Progenitor cell of endocrine pancreas (in vitro differentiated cells): ENCODE measurements at regions not wholly inside any gene's neighbourhood (a gene's known extent, or its start where the extent isn't known, plus 50 kb on each side); places are given as distances from the start of the nearest gene placed in this dataset.

ENCODE experiments used
- DNase-seq: peaks from one replicate; pipeline ENCODE4 v3.0.0; 2021; ENCODE audit warnings: low spot score; ENCODE audit not compliant: unreplicated experiment
- H3K27ac Mint-ChIP-seq: 2 replicates; pipeline ENCODE4 v1.8.0; 2021; ENCODE audit warnings: mild to moderate bottlenecking, moderate library complexity, mixed read lengths
- H3K27me3 Mint-ChIP-seq: 2 replicates; pipeline ENCODE4 v1.8.0; 2021; ENCODE audit warnings: mixed read lengths
- H3K36me3 Mint-ChIP-seq: 2 replicates; pipeline ENCODE4 v1.8.0; 2022; ENCODE audit warnings: mixed read lengths; ENCODE audit not compliant: insufficient read depth
- H3K4me1 Mint-ChIP-seq: 2 replicates; pipeline ENCODE4 v1.8.0; 2021; ENCODE audit warnings: low read depth, mixed read lengths
- H3K4me3 Mint-ChIP-seq: 2 replicates; pipeline ENCODE4 v1.8.0; 2021; ENCODE audit warnings: low read depth, mild to moderate bottlenecking, moderate library complexity, mixed read lengths
- H3K9me3 Mint-ChIP-seq: 2 replicates; pipeline ENCODE4 v1.8.0; 2021; ENCODE audit warnings: low read depth, mixed read lengths
- TF ChIP-seq, protein P1 (sequence below): fragments of 200-600 bp; sonication (generic); IDR thresholded peaks from one replicate; pipeline ENCODE4 v1.5.0; 2021; ENCODE audit warnings: antibody characterized with exemption, mild to moderate bottlenecking; ENCODE audit not compliant: unreplicated experiment

- TF ChIP-seq, protein P1, sequence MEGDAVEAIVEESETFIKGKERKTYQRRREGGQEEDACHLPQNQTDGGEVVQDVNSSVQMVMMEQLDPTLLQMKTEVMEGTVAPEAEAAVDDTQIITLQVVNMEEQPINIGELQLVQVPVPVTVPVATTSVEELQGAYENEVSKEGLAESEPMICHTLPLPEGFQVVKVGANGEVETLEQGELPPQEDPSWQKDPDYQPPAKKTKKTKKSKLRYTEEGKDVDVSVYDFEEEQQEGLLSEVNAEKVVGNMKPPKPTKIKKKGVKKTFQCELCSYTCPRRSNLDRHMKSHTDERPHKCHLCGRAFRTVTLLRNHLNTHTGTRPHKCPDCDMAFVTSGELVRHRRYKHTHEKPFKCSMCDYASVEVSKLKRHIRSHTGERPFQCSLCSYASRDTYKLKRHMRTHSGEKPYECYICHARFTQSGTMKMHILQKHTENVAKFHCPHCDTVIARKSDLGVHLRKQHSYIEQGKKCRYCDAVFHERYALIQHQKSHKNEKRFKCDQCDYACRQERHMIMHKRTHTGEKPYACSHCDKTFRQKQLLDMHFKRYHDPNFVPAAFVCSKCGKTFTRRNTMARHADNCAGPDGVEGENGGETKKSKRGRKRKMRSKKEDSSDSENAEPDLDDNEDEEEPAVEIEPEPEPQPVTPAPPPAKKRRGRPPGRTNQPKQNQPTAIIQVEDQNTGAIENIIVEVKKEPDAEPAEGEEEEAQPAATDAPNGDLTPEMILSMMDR, result no peak
These were observed 275.6 kb upstream of the FANCL start for GRCh38 chr2:58516695-58517094.

GRCh38 chr2:58515827-58516573, 274.9 kb upstream of the FANCL start:
- no peak overlapping the region for H3K27ac Mint-ChIP-seq
- TF ChIP-seq, protein P1, result no peak
- no peaks in the 10 kb centered on the region for H3K27me3 Mint-ChIP-seq
- H3K4me3 Mint-ChIP-seq, result no peak overlapping the region
- DNase-seq, result no peak
- no peaks in the 10 kb centered on the region for H3K9me3 Mint-ChIP-seq
- H3K4me1 Mint-ChIP-seq, result no peaks in the 10 kb centered on the region
- no peaks in the 10 kb centered on the region for H3K36me3 Mint-ChIP-seq

More at GRCh38 chr2:58516695-58517094, 275.6 kb upstream of the FANCL start:
- no peaks in the 10 kb centered on the region for H3K4me1 Mint-ChIP-seq
- no peak for DNase-seq
- no peak overlapping the region for H3K4me3 Mint-ChIP-seq
- H3K27me3 Mint-ChIP-seq, result no peaks in the 10 kb centered on the region
- no peaks in the 10 kb centered on the region for H3K9me3 Mint-ChIP-seq
- no peaks in the 10 kb centered on the region for H3K36me3 Mint-ChIP-seq
- no peak overlapping the region for H3K27ac Mint-ChIP-seq

- no peak for DNase-seq
- Mint-ChIP-seq H3K9me3 (no peaks in the 10 kb centered on the region), H3K4me3 (no peak overlapping the region), H3K36me3 (no peaks in the 10 kb centered on the region), H3K27ac (no peak overlapping the region), H3K27me3 (no peaks in the 10 kb centered on the region), H3K4me1 (peaks cover 3% of the 10 kb centered on the region)
- TF ChIP-seq, protein P1, result no peak
These were observed 273.1 kb upstream of the FANCL start for GRCh38 chr2:58514252-58514651.

DNA sequence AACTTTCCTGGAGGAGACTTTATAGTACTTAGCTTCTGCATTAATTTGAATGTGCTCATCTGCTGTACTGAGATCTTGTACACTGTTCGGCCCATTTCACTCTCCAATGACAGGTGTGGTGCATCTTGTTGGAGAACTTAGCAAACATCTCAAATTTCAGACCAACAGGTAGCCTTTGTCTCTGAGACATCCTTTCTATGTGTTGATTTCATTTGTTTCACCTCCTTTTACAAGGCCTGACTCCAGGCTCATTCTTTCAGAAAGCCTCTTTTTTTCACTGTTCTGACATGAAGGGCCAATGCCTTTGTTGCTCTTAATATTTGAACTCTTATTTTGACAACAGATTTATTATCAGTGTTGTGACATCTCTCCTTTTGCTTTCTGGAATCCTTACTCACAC, 271.8 kb upstream of the FANCL start:
- DNase-seq, result no peak
- no peaks in the 10 kb centered on the region for H3K27me3 Mint-ChIP-seq
- H3K4me3 Mint-ChIP-seq, result no peak overlapping the region
- no peak overlapping the region for H3K27ac Mint-ChIP-seq
- H3K4me1 Mint-ChIP-seq, result peaks cover 4% of the 10 kb centered on the region
- H3K36me3 Mint-ChIP-seq, result no peaks in the 10 kb centered on the region
- TF ChIP-seq, protein P1, result no peak
- H3K9me3 Mint-ChIP-seq, result peaks cover 4% of the 10 kb centered on the region

DNA sequence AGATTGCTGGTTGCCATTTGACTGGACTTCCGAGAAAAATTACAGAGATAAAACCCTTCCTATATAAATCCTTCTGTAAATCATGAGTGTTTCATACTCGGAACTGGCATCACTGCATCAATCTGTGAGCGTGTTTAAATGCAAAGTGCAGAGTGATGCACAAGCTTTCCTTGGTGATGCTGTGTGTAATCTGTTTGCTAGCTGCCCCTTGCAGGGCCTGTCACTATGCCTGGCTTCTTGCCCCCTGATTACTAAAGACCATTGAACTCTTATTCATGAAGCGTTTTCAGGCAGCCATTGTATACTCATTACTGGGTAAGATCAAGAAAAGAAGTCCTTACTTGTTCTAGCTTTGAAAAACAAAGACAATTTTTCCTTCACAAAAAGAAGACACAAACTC, 266.9 kb upstream of the FANCL start:
- TF ChIP-seq, protein P1, result no peak
- no peaks in the 10 kb centered on the region for H3K36me3 Mint-ChIP-seq
- H3K27me3 Mint-ChIP-seq, result no peaks in the 10 kb centered on the region
- no peak overlapping the region for H3K27ac Mint-ChIP-seq
- H3K4me3 Mint-ChIP-seq, result no peak overlapping the region
- peaks cover 4% of the 10 kb centered on the region for H3K9me3 Mint-ChIP-seq
- H3K4me1 Mint-ChIP-seq, result peaks cover 11% of the 10 kb centered on the region
- DNase-seq, result no peak
